ENCODE measurements at regions not wholly inside any gene's neighbourhood (a gene's known extent, or its start where the extent isn't known, plus 50 kb on each side); places are given as distances from the start of the nearest gene placed in this dataset.

GRCh38 chr2:106306387-106306786, 112.3 kb upstream of the UXS1 start:
- no peak overlapping the region for H3K18ac ChIP-seq (ENCODE audit: extremely low read depth, low read length)
- H3K14ac ChIP-seq (ENCODE audit: insufficient read length) = no peak overlapping the region
- no peak overlapping the region for H3K56ac ChIP-seq (replicated peaks; ENCODE audit: insufficient read length, low read depth, low read length)
- H3K36me3 ChIP-seq (ENCODE audit: control insufficient read depth in 2 of 4, insufficient read depth in 4 of 4, low read length in 3 of 4) = no peaks in the 10 kb centered on the region
- H3K4me3 ChIP-seq (ENCODE audit: extremely low read depth in 1 of 4, insufficient read depth in 2 of 4, low read depth in 3 of 4, low read length in 4 of 4) = no peak overlapping the region
- DNase-seq (ENCODE audit: low read depth in 1 of 2, low spot score in 2 of 2) (no peak), FAIRE-seq (no peak)
- H3K23me2 ChIP-seq (ENCODE audit: low read depth, low read length) = no peaks in the 10 kb centered on the region
- H3K79me2 ChIP-seq (ENCODE audit: control insufficient read depth in 1 of 2, insufficient read depth in 2 of 2, low read length in 2 of 2) = no peaks in the 10 kb centered on the region
- no peak overlapping the region for H3K9ac ChIP-seq (replicated peaks in 1 of 4; ENCODE audit: extremely low read depth in 1 of 4, low read depth in 3 of 4, low read length in 3 of 4)
- H4K20me1 ChIP-seq (replicated peaks in 1 of 2; ENCODE audit: control insufficient read depth in 1 of 2, insufficient read depth in 2 of 2, low read length in 2 of 2) = no peaks in the 10 kb centered on the region
- WGBS, 2 experiments (ENCODE audit: extremely low coverage in 1 of 2, insufficient coverage in 1 of 2, insufficient read length in 1 of 2, insufficient replicate concordance in 2 of 2, low coverage in 1 of 2, low lambda C conversion rate in 2 of 2, missing lambda C conversion rate in 1 of 2) = 77% methylated on average over 3 of the region's 3 CpGs; no CpG with 5 or more reads in 1 of the 2 experiments
- no peak overlapping the region for H2BK5ac ChIP-seq (ENCODE audit: low read depth, low read length)
- POLR2A ChIA-PET (ENCODE audit: partially characterized antibody) = no interaction called here
- no peak overlapping the region for H2BK12ac ChIP-seq (ENCODE audit: low read depth, low read length)
- H3K23ac ChIP-seq (ENCODE audit: insufficient read length) = no peak overlapping the region
- no peak overlapping the region for H3K27ac ChIP-seq (ENCODE audit: low read depth, low read length)
- CTCF ChIA-PET (ENCODE audit: partially characterized antibody) = interaction anchor here (0.6 kb wide), 1 partner anchor 13 kb away, joined by 4 read pairs; no protein-coding TSS in a partner anchor
- peaks cover 0 to 9% (median 3%) of the 10 kb centered on the region in 4 experiments; a peak in 5 of 7 replicates for H3K4me1 ChIP-seq (replicated peaks in 1 of 4; ENCODE audit: control insufficient read depth in 3 of 4, insufficient read depth in 4 of 4, low read length in 3 of 4)
- H3K79me1 ChIP-seq (ENCODE audit: low read depth, low read length) = no peaks in the 10 kb centered on the region
- H4K8ac ChIP-seq (ENCODE audit: extremely low read depth, insufficient read depth, low read length) = no peak overlapping the region
- H3K9me3 ChIP-seq (ENCODE audit: insufficient read depth in 2 of 2, low read depth in 1 of 2, low read length in 1 of 2) = no peaks in the 10 kb centered on the region
- no peak overlapping the region for H3K4me2 ChIP-seq (ENCODE audit: insufficient read depth in 1 of 2, low read depth in 2 of 2, low read length in 2 of 2)
- no peak overlapping the region for H2AK5ac ChIP-seq (ENCODE audit: low read depth, low read length)
- no peak overlapping the region for H4K5ac ChIP-seq (ENCODE audit: insufficient read length, low read depth, low read length)
- H3K4ac ChIP-seq (replicated peaks; ENCODE audit: insufficient read length, low read depth, low read length) = no peak overlapping the region
- H2BK20ac ChIP-seq (ENCODE audit: low read length) = no peak overlapping the region
- no peak overlapping the region for H2AFZ ChIP-seq (ENCODE audit: low read length)
- H2BK15ac ChIP-seq (ENCODE audit: low read length) = no peak overlapping the region
- H2BK120ac ChIP-seq (replicated peaks; ENCODE audit: low read depth, low read length) = no peak overlapping the region
- H4K91ac ChIP-seq (replicated peaks; ENCODE audit: insufficient read length, low read length) = no peak overlapping the region
- no peaks in the 10 kb centered on the region for H3K27me3 ChIP-seq (replicated peaks in 1 of 4; ENCODE audit: control insufficient read depth in 3 of 4, extremely low read depth in 1 of 4, insufficient read depth in 3 of 4, low read length in 3 of 4)
- TF ChIP-seq SP2 (IDR thresholded peaks at IDR 0.05; ENCODE audit: low read length) (no peak), MAX (IDR thresholded peaks at IDR 0.05) (no peak), SAP30 (IDR thresholded peaks at IDR 0.05; ENCODE audit: insufficient read depth, insufficient replicate concordance, low read length) (no peak), ATF2 (IDR thresholded peaks at IDR 0.05; ENCODE audit: low read length) (no peak), KDM5A (IDR thresholded peaks at IDR 0.05; ENCODE audit: low read length) (no peak), HDAC2 (IDR thresholded peaks at IDR 0.05; ENCODE audit: borderline replicate concordance in 1 of 2, low read depth in 2 of 2, low read length in 2 of 2) (no peak), CTBP2 (IDR thresholded peaks at IDR 0.05; ENCODE audit: borderline replicate concordance, insufficient read depth, insufficient read length, low read length) (no peak), POLR2A (IDR thresholded peaks at IDR 0.05; ENCODE audit: control extremely low read depth in 1 of 2, low read depth in 2 of 2, low read length in 2 of 2) (no peak), GTF2F1 (IDR thresholded peaks at IDR 0.05; ENCODE audit: borderline replicate concordance, low read depth, low read length) (no peak), KDM1A (IDR thresholded peaks at IDR 0.05; ENCODE audit: borderline replicate concordance, low read length) (no peak)
